ENCODE measurements at regions not wholly inside any gene's neighbourhood (a gene's known extent, or its start where the extent isn't known, plus 50 kb on each side); places are given as distances from the start of the nearest gene placed in this dataset.

GRCh38 chr5:24376210-24376609, 268.6 kb downstream of the CDH10 start:
- no peak for DNase-seq
- no peaks in the 10 kb centered on the region for H3K4me1 ChIP-seq
- H3K4me3 ChIP-seq = no peak overlapping the region
- no peaks in the 10 kb centered on the region for H3K36me3 ChIP-seq
- WGBS, 2 donors = 36 to 39% methylated on average over 2 of the region's 2 CpGs
- TF ChIP-seq POLR2A (IDR thresholded peaks at IDR 0.05) (no peak), CTCF (IDR thresholded peaks at IDR 0.05) (no peak)
- H3K27me3 ChIP-seq = no peaks in the 10 kb centered on the region
- intact Hi-C loops (cut with DNase I) = no loop called here
- no peak overlapping the region for H3K27ac ChIP-seq
- no peaks in the 10 kb centered on the region for H3K9me3 ChIP-seq

- 63 to 64% methylated on average over 6 of the region's 6 CpGs for WGBS, 2 donors
- no peak for DNase-seq
- no peak overlapping the region for H3K27ac ChIP-seq
- no peaks in the 10 kb centered on the region for H3K36me3 ChIP-seq
- no peaks in the 10 kb centered on the region for H3K27me3 ChIP-seq
- H3K4me3 ChIP-seq = no peak overlapping the region
- H3K4me1 ChIP-seq = no peaks in the 10 kb centered on the region
- H3K9me3 ChIP-seq = no peaks in the 10 kb centered on the region
- no peak for TF ChIP-seq CTCF (IDR thresholded peaks at IDR 0.05)
- TF ChIP-seq POLR2A (IDR thresholded peaks at IDR 0.05) = no peak
- intact Hi-C loops (cut with DNase I) = no loop called here
These were observed 268.2 kb downstream of the CDH10 start for GRCh38 chr5:24376616-24377015.

GRCh38 chr5:24381861-24382489, 262.8 kb downstream of the CDH10 start:
- Histone ChIP-seq H3K36me3 (no peaks in the 10 kb centered on the region), H3K4me3 (no peak overlapping the region), H3K4me1 (no peaks in the 10 kb centered on the region), H3K9me3 (no peaks in the 10 kb centered on the region), H3K27me3 (no peaks in the 10 kb centered on the region), H3K27ac (no peak overlapping the region)
- WGBS, 2 donors = 29 to 37% methylated on average over 5 of the region's 5 CpGs
- TF ChIP-seq POLR2A (IDR thresholded peaks at IDR 0.05) = no peak
- intact Hi-C loops (cut with DNase I) = no loop called here
- no peak for DNase-seq

- Histone ChIP-seq H3K4me1 (no peaks in the 10 kb centered on the region), H3K27me3 (no peaks in the 10 kb centered on the region), H3K4me3 (no peak overlapping the region), H3K27ac (no peak overlapping the region), H3K9me3 (peaks cover 0 to 17% (median 0%) of the 10 kb centered on the region in 3 donors), H3K36me3 (no peaks in the 10 kb centered on the region)
- TF ChIP-seq POLR2A (IDR thresholded peaks at IDR 0.05) (no peak), CTCF (IDR thresholded peaks at IDR 0.05) (no peak)
- no peak for DNase-seq
- intact Hi-C loops (cut with DNase I) = no loop called here
- 36 to 48% methylated on average over 3 of the region's 3 CpGs for WGBS, 2 donors
These were observed 259.7 kb downstream of the CDH10 start for GRCh38 chr5:24385070-24385469.

- Histone ChIP-seq H3K4me1 (no peaks in the 10 kb centered on the region), H3K9me3 (peaks cover 0 to 23% (median 0%) of the 10 kb centered on the region in 3 donors), H3K27me3 (no peaks in the 10 kb centered on the region), H3K4me3 (no peak overlapping the region), H3K36me3 (no peaks in the 10 kb centered on the region), H3K27ac (no peak overlapping the region)
- 100% methylated on average over 1 of the region's 1 CpG for WGBS, 2 donors
- intact Hi-C loops (cut with DNase I) = no loop called here
- DNase-seq = no peak
- no peak for TF ChIP-seq POLR2A (IDR thresholded peaks at IDR 0.05)
- no peak for TF ChIP-seq CTCF (IDR thresholded peaks at IDR 0.05)
These were observed 259.2 kb downstream of the CDH10 start for GRCh38 chr5:24385617-24386016.

- Histone ChIP-seq H3K36me3 (no peaks in the 10 kb centered on the region), H3K4me1 (no peaks in the 10 kb centered on the region), H3K27ac (no peak overlapping the region), H3K4me3 (no peak overlapping the region), H3K27me3 (no peaks in the 10 kb centered on the region), H3K9me3 (peaks cover 0 to 24% (median 0%) of the 10 kb centered on the region in 3 donors)
- intact Hi-C loops (cut with DNase I) = no loop called here
- 82 to 88% methylated on average over 3 to 4 of the region's 5 CpGs for WGBS, 2 donors
- TF ChIP-seq CTCF (IDR thresholded peaks at IDR 0.05) (no peak), POLR2A (IDR thresholded peaks at IDR 0.05) (no peak)
- DNase-seq = no peak
These were observed 256.3 kb downstream of the CDH10 start for GRCh38 chr5:24388448-24388847.
